CD4-positive, alpha-beta T cell treated with Interleukin-17A for 1 hour (primary cell): ENCODE measurements at regions not wholly inside any gene's neighbourhood (a gene's known extent, or its start where the extent isn't known, plus 50 kb on each side); places are given as distances from the start of the nearest gene placed in this dataset.
"Not testable (repeated sequence)": the region's sequence is repeated elsewhere in the genome, so short reads cannot be mapped to it uniquely, and the experiment has no call there.

Experiments
- DNase-seq: peaks from one replicate; pipeline ENCODE4 v3.0.0-alpha.2; 2020

GRCh38 chr5:162811071-162811470 is 626.3 kb upstream of the CCNG1 start:
- no peak for DNase-seq

- no peak for DNase-seq
Observed at GRCh38 chr5:162816816-162817215, 620.6 kb upstream of the CCNG1 start.

GRCh38 chr5:162817364-162817763 is 620.0 kb upstream of the CCNG1 start:
- DNase-seq, result no peak

- DNase-seq, result not testable (repeated sequence)
Observed at GRCh38 chr5:162821664-162822063, 615.7 kb upstream of the CCNG1 start.

- DNase-seq, result no peak
Observed at GRCh38 chr5:162824360-162824759, 613.0 kb upstream of the CCNG1 start.

- DNase-seq, result no peak
Observed at GRCh38 chr5:162837155-162837554, 600.2 kb upstream of the CCNG1 start.

GRCh38 chr5:162842727-162843126 is 594.7 kb upstream of the CCNG1 start:
- no peak for DNase-seq

- DNase-seq, result no peak
Observed at GRCh38 chr5:162852134-162852533, 585.3 kb upstream of the CCNG1 start.

GRCh38 chr5:162858770-162859169 is 578.6 kb upstream of the CCNG1 start:
- DNase-seq, result no peak

GRCh38 chr5:162870966-162871365 is 566.4 kb upstream of the CCNG1 start:
- no peak for DNase-seq

- DNase-seq, result no peak
Observed at GRCh38 chr5:162882629-162883028, 554.8 kb upstream of the CCNG1 start.

GRCh38 chr5:162886717-162887116 is 550.7 kb upstream of the CCNG1 start:
- DNase-seq, result no peak

- DNase-seq, result no peak
Observed at GRCh38 chr5:162888268-162888667, 549.1 kb upstream of the CCNG1 start.

GRCh38 chr5:162911873-162912272 is 525.5 kb upstream of the CCNG1 start:
- DNase-seq, result no peak

GRCh38 chr5:162916368-162916767 is 521.0 kb upstream of the CCNG1 start:
- DNase-seq, result no peak

GRCh38 chr5:162929104-162929503 is 508.3 kb upstream of the CCNG1 start:
- DNase-seq, result no peak

GRCh38 chr5:162931501-162931900 is 505.9 kb upstream of the CCNG1 start:
- no peak for DNase-seq

- no peak for DNase-seq
Observed at GRCh38 chr5:162939991-162940390, 497.4 kb upstream of the CCNG1 start.

- DNase-seq, result no peak
Observed at GRCh38 chr5:162948677-162949076, 488.7 kb upstream of the CCNG1 start.

GRCh38 chr5:162956570-162956969 is 480.8 kb upstream of the CCNG1 start:
- DNase-seq, result no peak

GRCh38 chr5:162964144-162964543 is 473.3 kb upstream of the CCNG1 start:
- DNase-seq, result not testable (repeated sequence)

GRCh38 chr5:162990063-162990462 is 447.3 kb upstream of the CCNG1 start:
- DNase-seq, result no peak

GRCh38 chr5:162990856-162991497 is 446.4 kb upstream of the CCNG1 start:
- DNase-seq, result no peak

GRCh38 chr5:162995568-162995967 is 441.8 kb upstream of the CCNG1 start:
- DNase-seq, result no peak

- DNase-seq, result no peak
Observed at GRCh38 chr5:162996053-162996452, 441.3 kb upstream of the CCNG1 start.

GRCh38 chr5:163005949-163006348 is 431.4 kb upstream of the CCNG1 start:
- DNase-seq, result no peak
